ENCODE measurements at regions not wholly inside any gene's neighbourhood (a gene's known extent, or its start where the extent isn't known, plus 50 kb on each side); places are given as distances from the start of the nearest gene placed in this dataset.
"Not testable (repeated sequence)": the region's sequence is repeated elsewhere in the genome, so short reads cannot be mapped to it uniquely, and the experiment has no call there.

GRCh38 chr1:157310805-157311729 is 172.9 kb upstream of the ETV3 start:
- not testable (repeated sequence) for H3K27ac ChIP-seq (ENCODE audit: low read length); H4K20me1 ChIP-seq (ENCODE audit: insufficient read depth, low read length); H3K79me2 ChIP-seq (ENCODE audit: low read length); H3K9me3 ChIP-seq (ENCODE audit: insufficient read depth, low read length); H3K4me3 ChIP-seq (ENCODE audit: low read length); H2AFZ ChIP-seq (ENCODE audit: low read depth, low read length); H3K9ac ChIP-seq (ENCODE audit: low read length)
- peaks cover 10% of the 10 kb centered on the region for H3K36me3 ChIP-seq (replicated peaks; ENCODE audit: low read depth, low read length)
- peak overlapping the region; percentile 22; the same call in 1 of the 2 replicates for H3K4me2 ChIP-seq (ENCODE audit: low read length)
- H3K27me3 ChIP-seq (ENCODE audit: low read depth, low read length): peaks cover 14% of the 10 kb centered on the region
- TF ChIP-seq CTCF (IDR thresholded peaks at IDR 0.05; ENCODE audit: low read depth, low read length): peak; percentile 79
- H3K4me1 ChIP-seq (ENCODE audit: low read length): peaks cover 71% of the 10 kb centered on the region

DNA sequence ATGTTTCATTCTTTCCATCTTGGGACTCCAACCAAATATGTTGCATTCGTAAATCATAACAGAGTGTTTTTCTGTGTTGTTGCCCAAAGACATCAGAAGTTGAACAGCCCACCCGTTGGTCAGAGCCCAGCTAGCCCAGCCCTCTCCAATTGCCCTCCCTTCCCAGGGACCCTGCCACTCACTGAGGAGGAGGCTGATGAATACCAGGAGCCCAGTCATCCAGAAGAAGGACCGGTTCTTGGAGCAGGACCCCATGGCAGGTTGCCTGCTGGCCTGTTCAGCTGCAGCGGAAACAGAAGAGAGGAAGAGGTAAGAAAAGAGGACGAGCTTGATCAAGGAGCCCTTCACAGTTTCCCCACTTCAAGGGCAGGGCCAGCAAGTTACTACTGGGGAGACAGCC is 172.2 kb upstream of the ETV3 start:
- Histone ChIP-seq H3K9ac (ENCODE audit: low read length) (no peak overlapping the region), H3K79me2 (ENCODE audit: low read length) (no peaks in the 10 kb centered on the region), H3K27ac (ENCODE audit: low read length) (no peak overlapping the region), H3K4me1 (ENCODE audit: low read length) (peaks cover 71% of the 10 kb centered on the region), H2AFZ (ENCODE audit: low read depth, low read length) (no peak overlapping the region), H3K36me3 (replicated peaks; ENCODE audit: low read depth, low read length) (peaks cover 15% of the 10 kb centered on the region), H3K4me3 (ENCODE audit: low read length) (no peak overlapping the region), H3K4me2 (ENCODE audit: low read length) (peak overlapping the region; percentile 4; the same call in 1 of the 2 replicates), H3K9me3 (ENCODE audit: insufficient read depth, low read length) (peaks cover 7% of the 10 kb centered on the region), H3K27me3 (ENCODE audit: low read depth, low read length) (peaks cover 14% of the 10 kb centered on the region), H4K20me1 (ENCODE audit: insufficient read depth, low read length) (no peaks in the 10 kb centered on the region)
- no peak for TF ChIP-seq EZH2phosphoT487 (IDR thresholded peaks at IDR 0.05; ENCODE audit: low read depth)
- no peak for TF ChIP-seq CTCF (IDR thresholded peaks at IDR 0.05; ENCODE audit: low read depth, low read length)

- no peaks in the 10 kb centered on the region for H4K20me1 ChIP-seq (ENCODE audit: insufficient read depth, low read length)
- H3K36me3 ChIP-seq (replicated peaks; ENCODE audit: low read depth, low read length): peaks cover 15% of the 10 kb centered on the region
- H2AFZ ChIP-seq (ENCODE audit: low read depth, low read length): no peak overlapping the region
- H3K9me3 ChIP-seq (ENCODE audit: insufficient read depth, low read length): peaks cover 7% of the 10 kb centered on the region; the same call in 1 of the 2 replicates
- H3K4me2 ChIP-seq (ENCODE audit: low read length): peak overlapping the region; percentile 64
- peaks cover 54% of the 10 kb centered on the region for H3K4me1 ChIP-seq (ENCODE audit: low read length)
- H3K27ac ChIP-seq (ENCODE audit: low read length): peak overlapping the region; percentile 27
- H3K27me3 ChIP-seq (ENCODE audit: low read depth, low read length): peaks cover 14% of the 10 kb centered on the region
- peak overlapping the region; percentile 8; the same call in 1 of the 2 replicates for H3K4me3 ChIP-seq (ENCODE audit: low read length)
- H3K9ac ChIP-seq (ENCODE audit: low read length): 0 out of 2 replicates have a peak overlapping the region, but pooled peaks have one; percentile 6
- no peak for TF ChIP-seq EZH2phosphoT487 (IDR thresholded peaks at IDR 0.05; ENCODE audit: low read depth)
- no peak for TF ChIP-seq CTCF (IDR thresholded peaks at IDR 0.05; ENCODE audit: low read depth, low read length)
- H3K79me2 ChIP-seq (ENCODE audit: low read length): no peaks in the 10 kb centered on the region
These were observed 169.3 kb upstream of the ETV3 start for GRCh38 chr1:157307491-157307890.

- H3K27me3 ChIP-seq (ENCODE audit: low read depth, low read length): peaks cover 14% of the 10 kb centered on the region
- H3K4me1 ChIP-seq (ENCODE audit: low read length): peaks cover 48% of the 10 kb centered on the region
- TF ChIP-seq EZH2phosphoT487 (IDR thresholded peaks at IDR 0.05; ENCODE audit: low read depth) (no peak), CTCF (IDR thresholded peaks at IDR 0.05; ENCODE audit: low read depth, low read length) (no peak)
- peaks cover 15% of the 10 kb centered on the region for H3K36me3 ChIP-seq (replicated peaks; ENCODE audit: low read depth, low read length)
- peak overlapping the region; percentile 64 for H3K4me2 ChIP-seq (ENCODE audit: low read length)
- H3K79me2 ChIP-seq (ENCODE audit: low read length): no peaks in the 10 kb centered on the region
- no peaks in the 10 kb centered on the region for H4K20me1 ChIP-seq (ENCODE audit: insufficient read depth, low read length)
- H3K4me3 ChIP-seq (ENCODE audit: low read length): peak overlapping the region; percentile 8; the same call in 1 of the 2 replicates
- H3K9ac ChIP-seq (ENCODE audit: low read length): 0 out of 2 replicates have a peak overlapping the region, but pooled peaks have one; percentile 6
- peak overlapping the region; percentile 27 for H3K27ac ChIP-seq (ENCODE audit: low read length)
- H2AFZ ChIP-seq (ENCODE audit: low read depth, low read length): no peak overlapping the region
- peaks cover 7% of the 10 kb centered on the region; the same call in 1 of the 2 replicates for H3K9me3 ChIP-seq (ENCODE audit: insufficient read depth, low read length)
These were observed 168.7 kb upstream of the ETV3 start for GRCh38 chr1:157306896-157307295.

All from OCI-LY3 (cell line).